ENCODE measurements at regions not wholly inside any gene's neighbourhood (a gene's known extent, or its start where the extent isn't known, plus 50 kb on each side); places are given as distances from the start of the nearest gene placed in this dataset.

DNA sequence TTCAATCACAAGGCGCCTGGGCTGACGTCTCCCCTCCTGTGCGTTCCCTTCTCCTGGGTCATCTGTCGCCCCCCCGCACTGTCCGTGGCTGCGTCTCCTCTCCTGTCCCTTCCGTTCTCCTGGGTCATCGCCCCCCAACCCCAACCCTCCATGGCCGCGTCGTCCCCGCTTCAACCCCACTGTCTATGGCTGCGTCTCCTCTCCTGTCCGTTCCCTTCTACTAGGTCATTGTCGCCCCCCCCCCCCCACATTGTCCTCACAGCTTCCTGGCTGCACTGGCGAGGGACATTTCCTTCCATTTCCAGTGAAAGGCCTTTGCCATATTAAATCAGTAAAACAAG, 118.9 kb downstream of the TMEM18 start:
- ChIA-PET CTCF (no interaction called here), POLR2A (no interaction called here)
- Histone ChIP-seq H3K79me2 (ENCODE audit: control insufficient read depth, insufficient read depth, low read length) (no peaks in the 10 kb centered on the region), H4K20me1 (replicated peaks; ENCODE audit: control insufficient read depth, extremely low read depth, insufficient read depth, low read length) (no peaks in the 10 kb centered on the region), H3K4me1 (ENCODE audit: control insufficient read depth, extremely low read depth, insufficient read depth, low read length) (no peaks in the 10 kb centered on the region), H3K9me1 (replicated peaks; ENCODE audit: control insufficient read depth, extremely low read depth, insufficient read depth, low read length) (no peaks in the 10 kb centered on the region), H3K4me3 (replicated peaks in 1 of 3; ENCODE audit: insufficient read depth in 1 of 3, low read depth in 1 of 3, low read length in 3 of 3) (no peak overlapping the region), H3K9me3 (replicated peaks; ENCODE audit: control insufficient read depth, insufficient read depth, low read length) (peaks cover 2% of the 10 kb centered on the region), H3K4me2 (ENCODE audit: insufficient read depth, low read length) (no peak overlapping the region), H3K27ac (ENCODE audit: insufficient read depth, low read depth, low read length) (no peak overlapping the region), H3K9ac (replicated peaks; ENCODE audit: extremely low read depth, insufficient read depth, low read length) (no peak overlapping the region), H3K27me3 (ENCODE audit: control insufficient read depth in 2 of 2, insufficient read depth in 2 of 2, low read length in 2 of 2) (no peaks in the 10 kb centered on the region), H3K36me3 (ENCODE audit: control insufficient read depth in 2 of 2, extremely low read depth in 1 of 2, insufficient read depth in 2 of 2, low read length in 2 of 2) (no peaks in the 10 kb centered on the region), H2AFZ (ENCODE audit: low read depth, low read length) (no peak overlapping the region)
- DNase-seq (ENCODE audit: low read depth, low spot score), result no peak
- no TSS peak for BruUV-seq (replicated peaks)
- dilution Hi-C loops (cut with MboI; ENCODE audit: extremely low pct_ligation_motif_present, low sequenced_read_pairs) (no loop called here), intact Hi-C loops (cut with micrococcal nuclease) (no loop called here)
- FAIRE-seq, result no peak
- TF ChIP-seq POLR2AphosphoS5 (IDR thresholded peaks at IDR 0.05; ENCODE audit: insufficient read depth, low read depth, low read length) (no peak), JUN (IDR thresholded peaks at IDR 0.05; ENCODE audit: borderline replicate concordance, insufficient read depth, insufficient read length, low read depth) (no peak)

DNA sequence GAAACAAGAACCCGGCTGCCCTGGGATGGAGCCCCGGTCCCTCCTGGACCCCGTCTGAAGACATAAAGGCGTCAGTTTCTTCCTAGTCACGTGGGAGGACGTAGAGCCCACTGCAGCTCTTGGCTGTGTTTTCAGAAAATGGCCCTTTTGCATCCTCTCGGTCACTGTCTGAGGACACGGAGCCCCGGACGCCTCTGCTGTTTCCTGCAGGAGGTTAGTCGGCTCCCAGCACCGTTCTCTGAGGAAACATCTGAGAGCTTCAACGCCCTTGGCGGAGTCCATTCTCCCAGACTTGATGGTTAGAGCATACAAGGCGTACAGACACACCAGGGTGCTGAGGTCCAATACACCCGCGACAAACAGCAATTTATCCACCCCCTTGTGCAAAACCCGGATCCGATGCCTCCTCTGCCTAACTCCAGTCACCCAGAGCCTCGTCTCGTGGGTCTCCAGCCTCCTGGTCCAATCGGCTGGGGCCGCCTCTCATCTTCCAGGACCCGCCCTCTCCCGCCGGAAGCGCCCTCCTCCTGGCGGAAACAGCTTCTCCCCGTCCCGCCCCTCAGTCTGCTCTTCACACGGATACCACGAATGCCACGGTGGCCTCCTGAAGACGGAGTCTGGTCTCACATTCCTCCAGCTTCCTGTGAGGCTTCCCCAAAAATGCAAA, 119.4 kb downstream of the TMEM18 start:
- H3K4me2 ChIP-seq (ENCODE audit: insufficient read depth, low read length), result no peak overlapping the region
- BruUV-seq (replicated peaks), result no TSS peak
- no peak overlapping the region for H3K9ac ChIP-seq (replicated peaks; ENCODE audit: extremely low read depth, insufficient read depth, low read length)
- no peak for FAIRE-seq
- no peaks in the 10 kb centered on the region for H3K36me3 ChIP-seq (ENCODE audit: control insufficient read depth in 2 of 2, extremely low read depth in 1 of 2, insufficient read depth in 2 of 2, low read length in 2 of 2)
- POLR2A ChIA-PET, result no interaction called here
- dilution Hi-C loops (cut with MboI; ENCODE audit: extremely low pct_ligation_motif_present, low sequenced_read_pairs), result no loop called here
- no peak overlapping the region for H3K4me3 ChIP-seq (replicated peaks in 1 of 3; ENCODE audit: insufficient read depth in 1 of 3, low read depth in 1 of 3, low read length in 3 of 3)
- no peaks in the 10 kb centered on the region for H3K27me3 ChIP-seq (ENCODE audit: control insufficient read depth in 2 of 2, insufficient read depth in 2 of 2, low read length in 2 of 2)
- H3K9me3 ChIP-seq (replicated peaks; ENCODE audit: control insufficient read depth, insufficient read depth, low read length), result peaks cover 2% of the 10 kb centered on the region
- no peak overlapping the region for H3K27ac ChIP-seq (ENCODE audit: insufficient read depth, low read depth, low read length)
- no peaks in the 10 kb centered on the region for H4K20me1 ChIP-seq (replicated peaks; ENCODE audit: control insufficient read depth, extremely low read depth, insufficient read depth, low read length)
- H3K9me1 ChIP-seq (replicated peaks; ENCODE audit: control insufficient read depth, extremely low read depth, insufficient read depth, low read length), result no peaks in the 10 kb centered on the region
- intact Hi-C loops (cut with micrococcal nuclease), result no loop called here
- no peak for DNase-seq (ENCODE audit: low read depth, low spot score)
- H2AFZ ChIP-seq (ENCODE audit: low read depth, low read length), result no peak overlapping the region
- CTCF ChIA-PET, result no interaction called here
- no peaks in the 10 kb centered on the region for H3K79me2 ChIP-seq (ENCODE audit: control insufficient read depth, insufficient read depth, low read length)
- no peaks in the 10 kb centered on the region for H3K4me1 ChIP-seq (ENCODE audit: control insufficient read depth, extremely low read depth, insufficient read depth, low read length)
- TF ChIP-seq, protein P1, sequence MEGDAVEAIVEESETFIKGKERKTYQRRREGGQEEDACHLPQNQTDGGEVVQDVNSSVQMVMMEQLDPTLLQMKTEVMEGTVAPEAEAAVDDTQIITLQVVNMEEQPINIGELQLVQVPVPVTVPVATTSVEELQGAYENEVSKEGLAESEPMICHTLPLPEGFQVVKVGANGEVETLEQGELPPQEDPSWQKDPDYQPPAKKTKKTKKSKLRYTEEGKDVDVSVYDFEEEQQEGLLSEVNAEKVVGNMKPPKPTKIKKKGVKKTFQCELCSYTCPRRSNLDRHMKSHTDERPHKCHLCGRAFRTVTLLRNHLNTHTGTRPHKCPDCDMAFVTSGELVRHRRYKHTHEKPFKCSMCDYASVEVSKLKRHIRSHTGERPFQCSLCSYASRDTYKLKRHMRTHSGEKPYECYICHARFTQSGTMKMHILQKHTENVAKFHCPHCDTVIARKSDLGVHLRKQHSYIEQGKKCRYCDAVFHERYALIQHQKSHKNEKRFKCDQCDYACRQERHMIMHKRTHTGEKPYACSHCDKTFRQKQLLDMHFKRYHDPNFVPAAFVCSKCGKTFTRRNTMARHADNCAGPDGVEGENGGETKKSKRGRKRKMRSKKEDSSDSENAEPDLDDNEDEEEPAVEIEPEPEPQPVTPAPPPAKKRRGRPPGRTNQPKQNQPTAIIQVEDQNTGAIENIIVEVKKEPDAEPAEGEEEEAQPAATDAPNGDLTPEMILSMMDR (IDR thresholded peaks at IDR 0.05; ENCODE audit: extremely low read depth in 1 of 2, insufficient read depth in 1 of 2, low read depth in 1 of 2, low read length in 2 of 2), result no peak
- TF ChIP-seq POLR2A (IDR thresholded peaks at IDR 0.05; ENCODE audit: low read depth, low read length) (no peak), POLR2AphosphoS5 (IDR thresholded peaks at IDR 0.05; ENCODE audit: insufficient read depth, low read depth, low read length) (no peak), EZH2 (IDR thresholded peaks at IDR 0.05; ENCODE audit: borderline replicate concordance, low read depth, low read length, severe bottlenecking) (no peak), JUN (IDR thresholded peaks at IDR 0.05; ENCODE audit: borderline replicate concordance, insufficient read depth, insufficient read length, low read depth) (no peak), GATA2 (IDR thresholded peaks at IDR 0.05; ENCODE audit: insufficient read depth, insufficient read length, low read depth, low read length) (no peak)

Measured in endothelial cell of umbilical vein (primary cell).